ENCODE measurements at regions not wholly inside any gene's neighbourhood (a gene's known extent, or its start where the extent isn't known, plus 50 kb on each side); places are given as distances from the start of the nearest gene placed in this dataset.
A peak's percentile ranks its signal among the peaks of the same experiment; 100 is the strongest.

- POLR2A ChIA-PET (ENCODE audit: partially characterized antibody): no interaction called here
- H3K4me3 ChIP-seq (ENCODE audit: extremely low read depth in 1 of 4, insufficient read depth in 2 of 4, low read depth in 3 of 4, low read length in 4 of 4): no peak overlapping the region
- 90% methylated on average over 8 of the region's 9 CpGs; no CpG with 5 or more reads in 1 of the 2 experiments for WGBS, 2 experiments (ENCODE audit: extremely low coverage in 1 of 2, insufficient coverage in 1 of 2, insufficient read length in 1 of 2, insufficient replicate concordance in 2 of 2, low coverage in 1 of 2, low lambda C conversion rate in 2 of 2, missing lambda C conversion rate in 1 of 2)
- no peaks in the 10 kb centered on the region for H3K23me2 ChIP-seq (ENCODE audit: low read depth, low read length)
- no peaks in the 10 kb centered on the region for H4K20me1 ChIP-seq (replicated peaks in 1 of 2; ENCODE audit: control insufficient read depth in 1 of 2, insufficient read depth in 2 of 2, low read length in 2 of 2)
- H3K36me3 ChIP-seq (ENCODE audit: control insufficient read depth in 2 of 4, insufficient read depth in 4 of 4, low read length in 3 of 4): no peaks in the 10 kb centered on the region
- no peak overlapping the region for H4K91ac ChIP-seq (replicated peaks; ENCODE audit: insufficient read length, low read length)
- H3K56ac ChIP-seq (replicated peaks; ENCODE audit: insufficient read length, low read depth, low read length): no peak overlapping the region
- no peak overlapping the region for H3K23ac ChIP-seq (ENCODE audit: insufficient read length)
- H3K18ac ChIP-seq (ENCODE audit: extremely low read depth, low read length): no peak overlapping the region
- H3K79me2 ChIP-seq (ENCODE audit: control insufficient read depth in 1 of 2, insufficient read depth in 2 of 2, low read length in 2 of 2): no peaks in the 10 kb centered on the region
- DNase-seq (ENCODE audit: low read depth in 1 of 2, low spot score in 2 of 2): no peak
- no peak overlapping the region for H2AFZ ChIP-seq (ENCODE audit: low read length)
- no peak overlapping the region for H2BK20ac ChIP-seq (ENCODE audit: low read length)
- no peak overlapping the region for H2BK120ac ChIP-seq (replicated peaks; ENCODE audit: low read depth, low read length)
- no peak overlapping the region for H3K14ac ChIP-seq (ENCODE audit: insufficient read length)
- no peak overlapping the region for H3K4me2 ChIP-seq (ENCODE audit: insufficient read depth in 1 of 2, low read depth in 2 of 2, low read length in 2 of 2)
- H3K9me3 ChIP-seq (ENCODE audit: insufficient read depth in 2 of 2, low read depth in 1 of 2, low read length in 1 of 2): no peaks in the 10 kb centered on the region
- H3K27me3 ChIP-seq (replicated peaks in 1 of 4; ENCODE audit: control insufficient read depth in 3 of 4, extremely low read depth in 1 of 4, insufficient read depth in 3 of 4, low read length in 3 of 4): no peaks in the 10 kb centered on the region; a peak in 1 of 7 replicates
- H2BK5ac ChIP-seq (ENCODE audit: low read depth, low read length): no peak overlapping the region
- H3K79me1 ChIP-seq (ENCODE audit: low read depth, low read length): no peaks in the 10 kb centered on the region
- H4K8ac ChIP-seq (ENCODE audit: extremely low read depth, insufficient read depth, low read length): no peak overlapping the region
- no peak overlapping the region for H3K4ac ChIP-seq (replicated peaks; ENCODE audit: insufficient read length, low read depth, low read length)
- H3K9ac ChIP-seq (replicated peaks in 1 of 4; ENCODE audit: extremely low read depth in 1 of 4, low read depth in 3 of 4, low read length in 3 of 4): no peak overlapping the region
- no peak overlapping the region for H4K5ac ChIP-seq (ENCODE audit: insufficient read length, low read depth, low read length)
- H3K4me1 ChIP-seq (replicated peaks in 1 of 4; ENCODE audit: control insufficient read depth in 3 of 4, insufficient read depth in 4 of 4, low read length in 3 of 4): no peaks in the 10 kb centered on the region; a peak in 1 of 7 replicates
- no peak for FAIRE-seq
- H2BK12ac ChIP-seq (ENCODE audit: low read depth, low read length): no peak overlapping the region
- H2BK15ac ChIP-seq (ENCODE audit: low read length): 0 out of 2 replicates have a peak overlapping the region, but pooled peaks have one; percentile 18
- H3K27ac ChIP-seq (ENCODE audit: low read depth, low read length): no peak overlapping the region
- CTCF ChIA-PET (ENCODE audit: partially characterized antibody): interaction anchor here (2.3 kb wide), 1 partner anchor 11 kb away, joined by 11 read pairs; no protein-coding TSS in a partner anchor
- H2AK5ac ChIP-seq (ENCODE audit: low read depth, low read length): no peak overlapping the region
- TF ChIP-seq CBX8 (IDR thresholded peaks at IDR 0.05; ENCODE audit: borderline replicate concordance, low read depth, low read length) (no peak), BACH1 (IDR thresholded peaks at IDR 0.05; ENCODE audit: low read length) (no peak), SRF (IDR thresholded peaks at IDR 0.05; ENCODE audit: low read depth, low read length) (no peak), EP300 (IDR thresholded peaks at IDR 0.05; ENCODE audit: borderline replicate concordance in 1 of 2, low read depth in 2 of 2, low read length in 2 of 2) (no peak), USF2 (IDR thresholded peaks at IDR 0.05; ENCODE audit: low read length) (no peak), SP4 (IDR thresholded peaks at IDR 0.05; ENCODE audit: low read length) (no peak), CTCF (IDR thresholded peaks at IDR 0.05; ENCODE audit: control extremely low read depth in 1 of 3, insufficient read depth in 1 of 3, low read depth in 1 of 3, low read length in 3 of 3) (no peak), POU5F1 (IDR thresholded peaks at IDR 0.05; ENCODE audit: low read depth, low read length) (no peak), RAD21 (IDR thresholded peaks at IDR 0.05 in 1 of 2, conservative IDR thresholded peaks at IDR 0.05 in 1 of 2; ENCODE audit: low read depth in 2 of 2, low read length in 2 of 2) (no peak), POLR2A (IDR thresholded peaks at IDR 0.05; ENCODE audit: control extremely low read depth in 1 of 2, low read depth in 2 of 2, low read length in 2 of 2) (no peak), CEBPB (IDR thresholded peaks at IDR 0.05; ENCODE audit: low read depth, low read length) (no peak)
These were observed 80.0 kb upstream of the CDH5 start for GRCh38 chr16:66286527-66286926.

Measured in H1 (cell line).